GM18502 (cell line): ENCODE measurements at regions not wholly inside any gene's neighbourhood (a gene's known extent, or its start where the extent isn't known, plus 50 kb on each side); places are given as distances from the start of the nearest gene placed in this dataset.

Experiments
- ATAC-seq: cut with Tn5 transposase; IDR thresholded peaks from one replicate; pipeline ENCODE4 v1.9.1; 2021; ENCODE audit warnings: mild to moderate bottlenecking; ENCODE audit not compliant: unreplicated experiment, poor library complexity

DNA sequence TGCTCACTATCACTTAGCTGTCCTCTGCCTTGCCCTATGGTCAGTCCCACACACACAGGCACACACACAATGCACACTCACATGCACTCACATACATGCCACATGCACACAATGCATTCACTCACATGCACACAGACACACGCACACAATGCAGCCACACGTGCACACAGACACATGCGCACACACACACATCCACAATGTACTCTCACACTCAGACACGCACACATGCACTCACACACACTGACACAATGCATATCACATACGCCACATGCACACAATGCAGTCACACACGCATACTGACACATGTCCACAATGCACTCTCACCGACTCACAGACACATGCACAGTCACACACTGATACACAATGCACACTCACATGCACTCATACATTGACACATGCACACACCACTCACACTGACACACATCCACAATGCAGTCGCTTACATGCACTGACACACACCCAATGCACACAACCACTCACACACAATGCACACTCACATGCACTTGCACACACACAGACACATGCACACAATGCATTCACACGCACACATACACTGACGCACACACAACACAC lies 99.7 kb downstream of the ENGASE start:
- ATAC-seq, result no peak

DNA sequence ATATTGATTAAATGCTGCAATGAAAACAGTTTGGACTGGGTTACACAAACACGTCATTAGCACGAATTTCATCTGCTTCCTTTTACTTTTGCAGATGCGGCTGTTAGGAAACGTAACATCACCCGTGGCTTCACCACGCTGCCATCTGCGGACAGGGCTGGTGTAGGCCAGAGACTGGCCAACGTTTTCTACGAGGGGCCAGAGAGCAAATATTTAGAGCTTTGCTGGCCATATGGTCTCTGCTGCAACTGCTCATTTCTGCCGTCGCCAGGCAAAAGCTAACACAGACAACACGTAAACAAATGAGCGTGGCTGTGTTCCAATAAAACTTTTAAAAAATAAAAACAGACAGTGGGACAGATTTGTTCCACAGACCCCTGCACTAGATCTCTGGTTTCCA lies 96.6 kb downstream of the ENGASE start:
- no peak for ATAC-seq

DNA sequence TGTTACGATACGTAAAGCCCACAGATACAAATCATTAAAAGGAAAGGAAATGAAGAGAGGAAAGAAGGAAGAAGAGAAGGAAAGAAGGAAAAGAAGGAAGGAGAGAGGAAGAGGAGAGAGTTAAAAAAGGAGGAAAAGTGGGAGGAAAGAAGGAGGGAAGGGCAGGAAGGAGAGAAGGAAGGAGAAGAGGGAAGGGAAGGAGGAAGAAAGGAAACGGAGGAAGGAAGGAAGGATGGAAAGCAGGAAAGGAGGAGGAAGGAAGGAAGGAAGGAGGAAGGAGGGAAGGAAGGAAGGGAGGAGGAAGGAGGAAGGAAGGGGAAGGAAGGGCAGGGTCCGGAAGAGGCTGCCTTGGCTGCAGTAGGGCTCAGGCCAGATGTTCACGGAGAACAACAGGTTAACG lies 95.2 kb downstream of the ENGASE start:
- no peak for ATAC-seq

DNA sequence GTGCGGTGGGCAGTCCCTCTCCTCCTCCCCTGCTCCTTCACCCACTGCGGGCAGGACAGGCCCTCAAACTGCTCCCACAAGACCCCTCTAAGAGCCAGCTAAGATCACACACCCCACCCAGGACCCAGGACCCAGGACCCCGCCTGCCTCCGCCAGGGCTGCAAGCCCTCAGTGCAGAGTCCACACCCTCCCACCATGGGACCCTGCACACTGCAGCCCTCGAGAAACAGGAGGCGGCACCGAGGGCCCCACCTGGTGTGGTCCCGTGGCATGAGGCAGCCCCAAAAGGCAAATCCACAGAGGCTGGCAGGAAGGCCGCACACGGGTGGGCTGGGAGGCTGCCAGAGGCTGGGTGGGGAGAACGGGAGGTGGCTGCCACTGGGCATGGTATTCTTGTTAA lies 94.7 kb downstream of the ENGASE start:
- no peak for ATAC-seq

DNA sequence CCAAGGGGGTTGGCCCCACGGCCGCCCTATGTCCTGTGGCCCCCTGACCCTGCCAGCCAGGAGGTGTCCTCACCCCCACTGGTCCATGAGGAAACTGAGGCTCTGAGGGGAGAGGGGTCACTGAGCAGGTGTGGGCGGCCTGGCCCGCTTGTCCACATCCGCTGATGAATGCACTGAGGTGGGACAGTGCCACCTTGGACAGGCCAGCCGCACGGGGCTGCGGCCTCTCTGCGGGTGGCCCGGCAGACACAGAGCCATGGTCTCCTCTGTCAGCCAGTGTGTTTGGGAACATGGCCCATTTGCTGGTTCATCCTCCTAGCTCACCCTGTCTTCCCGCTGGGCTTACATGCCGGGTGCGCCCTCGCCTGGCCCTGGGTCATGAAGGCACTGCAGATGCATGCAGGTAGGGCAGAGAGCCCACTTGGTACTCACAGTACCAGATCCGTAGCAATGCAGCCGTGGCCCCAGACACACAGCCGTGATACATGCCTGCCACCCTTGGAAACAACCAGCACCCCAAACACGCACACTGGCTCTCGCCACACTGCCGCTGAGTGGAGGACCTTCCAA lies 93.9 kb downstream of the ENGASE start:
- no peak for ATAC-seq

DNA sequence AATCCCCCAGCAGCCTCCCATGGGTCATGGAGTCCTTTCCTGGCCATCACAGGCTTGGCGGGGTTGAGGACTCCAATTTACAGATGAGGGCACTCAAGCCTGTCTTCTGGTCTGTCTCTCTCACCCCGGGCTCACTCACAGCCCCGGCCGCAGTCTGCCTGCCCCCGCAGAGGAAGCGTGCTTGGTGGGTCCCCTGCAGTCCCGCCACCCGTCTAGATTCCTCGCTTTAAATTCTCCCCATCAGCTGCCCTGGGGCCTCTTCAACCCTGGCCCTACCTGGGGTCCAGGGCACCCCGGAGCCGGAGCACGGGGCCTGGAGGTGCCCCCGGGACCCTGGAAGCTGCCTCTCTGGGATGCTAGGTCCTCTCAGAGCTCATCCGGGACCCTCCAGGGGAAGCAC lies 92.9 kb downstream of the ENGASE start:
- no peak for ATAC-seq

DNA sequence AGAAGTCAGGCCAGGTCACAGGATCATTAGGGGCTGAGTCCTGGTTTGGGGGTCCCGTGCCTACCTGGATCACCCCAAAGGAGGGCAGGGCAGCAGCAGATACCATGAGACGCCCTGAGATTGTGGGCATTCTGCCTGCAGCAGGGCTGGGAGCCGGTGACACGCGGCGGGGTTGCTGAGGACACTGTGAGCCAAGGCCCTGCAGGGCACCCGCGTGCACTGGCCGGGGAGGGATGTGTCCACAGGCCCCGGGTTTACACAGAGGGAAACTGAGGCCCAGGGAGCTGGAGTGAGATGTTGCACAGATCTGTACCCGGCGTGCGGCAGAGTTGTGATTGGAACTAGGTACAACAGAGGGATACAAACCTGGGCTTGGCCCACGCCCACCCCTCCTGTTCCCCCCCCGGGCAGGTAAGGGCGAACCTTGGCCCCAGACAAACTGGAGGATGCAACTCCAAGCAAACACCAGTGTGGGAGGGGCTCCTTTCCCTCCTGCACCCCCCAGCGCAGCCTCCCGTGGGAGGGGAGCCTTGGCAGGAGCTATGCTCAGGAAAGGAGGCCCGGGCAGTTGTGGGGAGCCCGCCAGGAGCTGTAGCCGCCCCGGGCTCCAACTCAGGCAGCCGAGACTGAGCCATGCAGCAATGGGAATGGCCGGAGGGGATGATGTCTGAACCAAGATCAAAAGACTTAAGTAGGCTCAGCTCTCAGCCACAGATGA lies 91.3 kb downstream of the ENGASE start:
- ATAC-seq, result no peak

DNA sequence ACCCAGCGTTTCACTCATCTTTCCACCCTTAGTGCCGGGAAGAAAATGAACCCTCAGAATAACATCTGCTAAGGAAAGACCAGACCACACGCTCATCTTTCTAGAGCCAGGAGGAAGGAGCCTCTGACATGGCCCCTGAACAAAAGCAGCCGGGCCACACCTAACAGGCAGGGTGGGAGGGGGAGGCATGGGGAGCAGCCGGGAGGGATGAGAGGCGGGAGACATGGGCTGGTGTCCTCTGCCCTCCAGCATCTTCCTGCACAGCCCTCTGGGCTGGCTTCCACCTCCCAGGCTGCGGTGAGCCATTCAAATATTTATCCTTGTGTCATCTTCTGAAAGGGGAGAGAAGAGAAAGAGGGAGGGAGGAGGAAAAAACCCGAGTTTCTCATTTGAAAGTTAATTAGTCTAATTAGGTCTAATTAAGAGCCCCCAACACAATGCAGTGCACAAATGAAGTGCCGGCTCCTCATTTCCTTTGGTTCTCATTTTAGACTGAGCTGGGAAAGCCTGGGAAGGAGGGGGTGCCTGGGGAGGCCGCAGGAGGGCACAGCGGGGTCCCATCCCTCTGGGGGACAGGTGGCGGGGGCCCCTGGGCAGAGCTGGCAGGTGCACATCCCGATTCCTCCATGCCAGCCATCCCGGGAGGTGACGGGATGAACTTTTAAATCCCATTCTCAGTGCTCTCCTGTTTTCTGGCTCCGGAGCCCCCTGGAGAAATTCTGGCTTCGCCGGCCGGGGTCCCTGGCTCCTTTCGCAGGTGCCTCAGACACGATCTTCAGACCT lies 90.5 kb downstream of the ENGASE start:
- ATAC-seq, result no peak

DNA sequence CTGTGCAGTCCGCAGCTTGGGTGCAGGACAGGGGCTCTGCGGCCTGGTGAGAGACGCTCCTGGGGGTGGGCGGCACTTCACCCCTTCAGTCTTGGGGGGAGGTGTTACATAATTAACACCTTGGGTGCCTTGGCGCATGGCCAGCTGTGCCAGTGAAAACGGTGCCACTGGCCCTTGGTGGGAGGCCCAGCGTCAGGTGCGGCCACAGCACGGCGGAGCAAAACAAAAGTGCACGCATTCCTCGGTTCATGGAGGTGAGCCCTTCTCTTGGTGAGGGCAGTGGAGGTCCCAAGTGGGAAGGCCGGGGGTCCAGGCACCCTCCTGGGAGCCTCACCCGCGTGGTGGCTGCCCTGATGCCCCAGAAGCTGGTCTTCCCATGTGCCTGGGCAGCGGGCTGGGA lies 89.8 kb downstream of the ENGASE start:
- no peak for ATAC-seq

DNA sequence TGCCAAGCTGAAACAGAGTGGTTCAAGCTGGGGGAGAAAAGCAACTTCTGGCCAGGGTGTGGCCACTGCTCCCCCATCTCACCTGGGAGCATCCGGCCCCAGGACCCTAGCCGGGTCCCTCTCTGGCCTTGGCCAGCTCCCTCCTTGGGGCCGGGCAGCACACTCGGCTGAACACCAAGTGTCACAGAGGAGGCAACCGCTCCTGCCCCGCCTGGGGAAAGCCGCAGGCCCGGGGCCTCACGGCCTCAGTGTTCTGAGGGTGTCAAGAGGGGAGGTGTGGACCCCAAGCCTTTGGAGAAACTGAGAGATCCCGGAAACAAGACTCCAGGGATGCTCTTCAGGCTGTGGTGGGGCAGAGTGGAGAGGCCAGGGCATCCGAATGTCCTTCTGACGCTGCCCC lies 88.4 kb downstream of the ENGASE start:
- ATAC-seq, result no peak

DNA sequence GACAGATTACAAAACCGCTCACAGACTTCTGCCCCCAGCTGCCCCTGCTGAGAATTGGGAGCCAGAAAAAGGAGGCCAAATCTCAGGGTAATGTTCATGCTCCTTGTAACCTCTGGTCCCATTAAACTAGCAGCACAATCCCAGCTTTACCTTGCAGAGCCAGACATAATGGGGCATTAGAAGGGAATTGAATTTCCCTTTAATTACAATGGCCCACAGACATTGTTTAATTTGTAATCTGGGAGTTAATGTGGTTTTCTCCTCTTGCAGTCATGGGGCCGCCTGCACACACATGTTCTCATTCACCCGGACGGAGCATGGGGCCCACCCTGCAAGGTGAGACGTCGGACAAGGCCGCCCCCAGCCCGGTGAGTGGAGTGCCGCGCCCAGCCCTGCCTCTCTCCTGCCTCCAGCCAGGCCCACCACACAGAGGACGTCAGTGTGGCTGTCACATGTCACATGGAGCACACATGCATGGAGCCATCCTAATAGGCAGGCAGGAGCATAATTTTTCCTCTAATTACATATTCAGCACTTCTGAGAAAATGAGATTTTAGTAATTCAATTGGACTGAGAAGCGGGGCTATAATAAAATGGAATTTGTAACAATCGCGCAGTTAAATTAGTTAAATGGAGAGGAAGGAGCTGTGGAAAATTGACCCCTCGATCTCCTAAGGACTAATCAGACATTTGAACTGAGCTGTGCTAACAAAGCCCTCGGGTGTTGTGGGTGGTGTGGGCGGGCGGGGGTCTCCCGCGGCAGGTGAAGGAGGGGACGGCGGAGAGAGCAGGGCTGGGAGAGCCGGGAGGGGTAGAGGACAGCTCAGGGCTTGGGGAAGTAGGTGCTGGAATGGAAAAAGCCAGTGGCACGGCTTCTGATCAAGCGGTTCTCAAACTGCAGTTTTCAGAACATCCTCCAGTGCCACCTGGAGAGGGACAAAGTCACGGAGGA lies 87.7 kb downstream of the ENGASE start:
- no peak for ATAC-seq

DNA sequence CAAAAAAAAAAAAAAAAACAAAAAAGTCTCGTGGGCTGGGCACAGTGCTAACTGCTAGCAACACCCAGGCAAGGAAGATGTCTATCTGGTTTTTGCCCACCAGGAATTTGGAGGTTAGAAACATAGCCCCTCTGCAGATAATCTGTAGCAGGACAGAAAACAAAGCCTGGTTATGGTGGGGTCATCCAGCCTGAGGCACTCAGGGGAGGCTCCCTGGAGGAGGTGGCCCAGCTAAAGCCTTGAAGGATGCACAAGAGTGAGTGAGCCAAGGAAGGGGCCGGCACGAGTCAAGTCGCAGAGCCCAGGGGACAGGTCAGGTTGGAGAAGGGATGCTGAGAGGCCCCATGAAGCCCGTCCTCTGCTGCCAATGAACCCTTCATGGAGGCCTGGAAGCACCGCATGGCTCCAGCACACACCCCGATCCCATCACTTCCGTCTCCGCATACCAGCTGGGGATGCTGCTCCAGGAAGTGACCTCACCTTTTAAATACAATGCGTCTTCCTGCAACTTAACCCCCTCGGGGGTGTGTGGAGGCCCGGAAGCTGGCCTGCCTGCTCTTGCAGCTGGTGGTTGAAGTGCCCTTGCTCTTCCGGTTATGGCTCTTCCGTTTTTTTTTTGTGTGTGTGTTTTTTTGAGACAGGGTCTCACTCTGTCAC lies 86.5 kb downstream of the ENGASE start:
- no peak for ATAC-seq

DNA sequence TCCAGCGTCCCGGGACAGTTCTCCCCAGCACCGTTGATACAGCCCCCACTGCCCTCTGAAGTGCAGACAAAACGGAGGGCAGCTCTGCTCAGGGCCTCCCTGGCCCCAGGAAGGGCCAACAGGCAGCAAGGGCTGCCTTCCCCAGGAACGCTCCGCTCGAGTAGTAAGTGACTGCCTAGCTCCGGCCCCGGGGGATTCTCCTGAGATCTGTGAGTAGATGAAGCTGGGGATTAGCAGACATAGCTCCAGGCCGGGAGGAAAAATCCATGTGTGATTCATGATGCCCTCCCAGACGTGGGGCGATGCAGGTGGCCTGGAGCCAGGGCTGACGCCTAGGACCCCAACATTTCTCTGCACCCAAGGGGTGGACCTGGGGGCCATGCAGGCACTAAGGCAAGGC lies 85.3 kb downstream of the ENGASE start:
- no peak for ATAC-seq

DNA sequence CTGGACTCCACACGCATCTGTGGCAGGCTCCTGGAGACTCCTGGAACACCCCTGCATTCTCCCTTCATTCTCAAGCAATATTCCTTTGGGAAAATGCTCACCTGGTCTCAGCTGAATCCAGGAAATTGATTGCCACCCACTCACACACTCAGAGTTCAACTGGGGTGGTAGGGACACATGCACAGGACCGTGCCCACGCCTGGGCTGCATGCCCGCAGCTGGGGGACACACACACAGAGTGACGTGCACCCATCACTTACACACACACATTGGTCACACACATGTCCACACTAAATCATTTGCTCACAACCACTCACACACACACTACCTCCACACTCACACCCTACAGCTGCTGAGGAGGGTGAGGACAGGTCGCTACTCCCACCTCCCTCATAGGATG lies 84.8 kb downstream of the ENGASE start:
- ATAC-seq, result no peak

DNA sequence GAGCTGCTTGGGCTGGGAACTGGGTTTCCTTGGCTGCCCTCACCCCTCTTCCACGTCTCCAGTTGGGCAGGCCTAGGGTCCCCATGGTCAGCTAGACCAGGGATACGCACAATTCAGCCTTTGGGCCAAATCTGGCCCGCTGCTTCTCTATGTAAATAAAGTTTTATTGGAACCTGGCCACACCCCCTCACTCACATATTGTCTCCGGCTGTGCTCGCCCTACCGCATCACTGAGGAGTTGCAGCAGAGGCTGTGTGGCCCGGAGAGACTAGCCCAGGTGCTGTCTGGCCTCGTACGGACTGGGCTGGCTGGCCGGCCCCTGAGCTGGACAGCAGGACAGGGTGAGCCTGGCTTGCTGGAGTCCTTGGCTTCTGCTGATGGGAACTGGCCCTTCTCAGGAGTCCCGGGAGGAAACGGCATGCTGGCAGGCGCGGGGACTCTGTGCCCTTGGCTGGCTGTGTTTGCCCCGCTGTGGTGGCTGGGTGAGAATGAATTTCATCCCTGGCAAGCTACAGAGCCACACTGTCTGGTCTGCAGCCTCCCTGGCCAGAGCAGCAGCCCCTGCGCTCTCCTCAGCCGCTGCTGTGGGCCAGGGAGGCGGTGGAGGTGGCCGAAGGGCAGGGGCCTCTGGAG lies 82.0 kb downstream of the ENGASE start:
- ATAC-seq, result no peak

DNA sequence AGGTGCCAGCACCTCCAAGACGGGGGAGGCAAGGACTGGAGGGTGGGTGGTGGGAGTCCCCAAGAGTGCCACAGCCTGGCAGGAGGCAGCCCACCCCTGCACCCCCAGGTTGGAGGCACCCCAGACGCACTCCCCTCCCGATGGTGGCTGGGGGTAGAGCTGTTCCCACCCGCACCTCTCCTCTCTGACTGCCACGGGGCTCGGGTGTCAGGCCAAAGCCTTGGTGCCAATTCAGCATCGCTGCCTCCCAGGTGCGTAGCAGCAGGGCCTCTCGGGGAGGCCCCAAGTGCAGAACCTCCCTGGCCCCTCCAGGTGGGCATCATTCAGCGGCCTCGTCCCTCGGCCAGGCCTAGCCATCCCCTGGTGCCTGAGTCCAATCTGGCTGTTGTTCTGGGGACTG lies 81.1 kb downstream of the ENGASE start:
- ATAC-seq, result no peak

DNA sequence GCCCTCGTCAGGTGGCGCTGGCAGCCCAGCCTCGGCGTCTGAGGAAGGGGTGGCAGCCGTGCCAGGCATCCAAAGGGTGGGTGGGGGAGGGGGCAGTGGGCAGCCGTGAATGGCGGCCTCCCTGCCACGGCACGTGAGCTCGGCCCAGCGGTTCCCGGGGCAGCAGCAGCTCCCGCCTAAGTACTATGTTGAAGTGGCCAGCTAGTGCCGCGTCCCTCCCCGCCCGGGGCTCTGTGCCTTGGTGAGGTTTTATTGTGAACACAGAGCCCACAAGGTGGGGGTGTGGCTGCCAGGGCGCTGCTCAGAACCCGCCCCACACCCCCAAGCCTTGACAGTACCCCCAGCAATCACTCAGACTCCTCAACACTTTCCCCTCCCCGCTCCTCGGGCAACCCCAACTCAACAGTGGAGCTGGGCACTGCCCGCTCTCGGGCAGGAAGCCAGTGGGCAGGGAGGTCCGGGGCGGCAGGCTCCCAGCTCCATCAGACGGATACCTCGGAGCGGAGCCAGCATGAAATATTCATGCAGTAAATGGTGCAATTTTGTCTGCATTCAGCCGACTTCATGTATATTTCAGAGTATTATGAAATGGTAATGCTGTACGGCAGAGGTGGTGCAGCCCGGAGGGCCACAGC lies 80.4 kb downstream of the ENGASE start:
- no peak for ATAC-seq

DNA sequence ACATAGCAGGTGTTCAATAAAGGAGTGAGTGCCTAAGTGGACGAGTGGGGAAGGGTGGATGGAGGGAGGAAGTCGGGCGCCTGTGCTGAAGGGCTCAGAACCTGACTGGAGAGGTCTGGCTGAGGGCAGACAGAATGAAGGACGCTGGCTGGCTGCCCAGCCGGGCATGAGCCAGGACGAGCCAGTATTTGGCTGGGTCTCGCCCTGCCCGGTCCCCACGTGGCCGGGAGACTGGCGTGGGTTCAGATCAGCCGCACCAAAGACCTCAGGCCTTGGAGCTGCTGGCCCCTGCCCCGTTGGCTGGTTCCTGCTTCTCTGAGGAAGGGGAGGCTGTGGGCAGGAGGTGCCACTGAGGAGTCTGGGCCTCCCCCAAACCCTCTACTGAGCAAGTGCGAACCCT lies 79.8 kb downstream of the ENGASE start:
- ATAC-seq, result no peak
